H9 (cell line): ENCODE measurements at regions not wholly inside any gene's neighbourhood (a gene's known extent, or its start where the extent isn't known, plus 50 kb on each side); places are given as distances from the start of the nearest gene placed in this dataset.

Experiments
- DNase-seq: peaks from one replicate; pipeline ENCODE4 v3.0.0-alpha.2; 2017
- H2AFZ ChIP-seq: one replicate; pipeline ENCODE4 v1.6.1; 2013; ENCODE audit warnings: mild to moderate bottlenecking, low read length, control low read depth, moderate library complexity
- H2AK5ac ChIP-seq: 2 replicates; pipeline ENCODE4 v1.6.1; 2013; ENCODE audit warnings: low read length, control low read depth, mixed read lengths; ENCODE audit not compliant: insufficient read length
- H2BK120ac ChIP-seq: one replicate; pipeline ENCODE4 v1.6.1; 2013; ENCODE audit warnings: low read depth, mild to moderate bottlenecking, low read length, control low read depth, inconsistent platforms; ENCODE audit not compliant: poor library complexity, severe bottlenecking
- H2BK12ac ChIP-seq: 2 replicates; pipeline ENCODE4 v1.6.1; 2013; ENCODE audit warnings: low read length, control low read depth, mixed read lengths, low read depth; ENCODE audit not compliant: insufficient read length
- H2BK15ac ChIP-seq: 2 replicates; pipeline ENCODE4 v1.6.1; 2013; ENCODE audit warnings: low read depth, low read length, control low read depth
- H2BK20ac ChIP-seq: one replicate; pipeline ENCODE4 v1.6.1; 2013; ENCODE audit warnings: low read depth, mild to moderate bottlenecking, low read length, control low read depth, inconsistent platforms; ENCODE audit not compliant: poor library complexity, severe bottlenecking
- H2BK5ac ChIP-seq: 2 replicates; pipeline ENCODE4 v1.6.1; 2013; ENCODE audit warnings: low read length, control low read depth, mixed read lengths; ENCODE audit not compliant: insufficient read length
- H3K14ac ChIP-seq: 2 replicates; pipeline ENCODE4 v1.6.1; 2013; ENCODE audit warnings: low read length, control low read depth; ENCODE audit not compliant: insufficient read depth
- H3K18ac ChIP-seq: 2 replicates; pipeline ENCODE4 v1.6.1; 2013; ENCODE audit warnings: low read depth, mild to moderate bottlenecking, mixed read lengths, low read length, control low read depth; ENCODE audit not compliant: insufficient read length
- H3K23ac ChIP-seq: 2 replicates; pipeline ENCODE4 v1.6.1; 2013; ENCODE audit warnings: low read length, control low read depth, mixed read lengths, low read depth; ENCODE audit not compliant: insufficient read length
- H3K23me2 ChIP-seq: 2 replicates; pipeline ENCODE4 v1.6.1; 2013; ENCODE audit warnings: low read depth, mild to moderate bottlenecking, mixed read lengths, low read length, control low read depth; ENCODE audit not compliant: insufficient read length, poor library complexity, severe bottlenecking
- H3K27ac ChIP-seq: 2 replicates; pipeline ENCODE4 v1.5.1; 2013; ENCODE audit warnings: low read length, control low read depth, mixed read lengths, low read depth; ENCODE audit not compliant: insufficient read length
- H3K27me3 ChIP-seq: 2 replicates; pipeline ENCODE4 v1.6.1; 2013; ENCODE audit warnings: low read length, control low read depth, inconsistent platforms; ENCODE audit not compliant: insufficient read depth
- H3K4ac ChIP-seq: 2 replicates; pipeline ENCODE4 v1.6.1; 2013; ENCODE audit warnings: low read depth, mild to moderate bottlenecking, control low read depth, inconsistent platforms, low read length, moderate library complexity
- H3K4me1 ChIP-seq: 2 replicates; pipeline ENCODE4 v1.6.1; 2013; ENCODE audit warnings: low read length, control low read depth, inconsistent platforms; ENCODE audit not compliant: insufficient read depth
- H3K4me2 ChIP-seq: 2 replicates; pipeline ENCODE4 v1.6.1; 2013; ENCODE audit warnings: low read length, control low read depth, mixed read lengths; ENCODE audit not compliant: insufficient read length, insufficient read depth
- H3K56ac ChIP-seq: 2 replicates; pipeline ENCODE4 v1.6.1; 2013; ENCODE audit warnings: low read depth, mild to moderate bottlenecking, mixed read lengths, low read length, control low read depth; ENCODE audit not compliant: insufficient read length
- H3K79me1 ChIP-seq: 2 replicates; pipeline ENCODE4 v1.6.1; 2013; ENCODE audit warnings: low read depth, mild to moderate bottlenecking, moderate library complexity, low read length, control low read depth, inconsistent platforms; ENCODE audit not compliant: insufficient read depth, poor library complexity, severe bottlenecking
- H3K79me2 ChIP-seq: 2 replicates; pipeline ENCODE4 v1.6.1; 2013; ENCODE audit warnings: low read length, control low read depth, inconsistent platforms; ENCODE audit not compliant: insufficient read depth
- H3K9ac ChIP-seq: 2 replicates; pipeline ENCODE4 v1.6.1; 2013; ENCODE audit warnings: low read length, control low read depth, mixed read lengths; ENCODE audit not compliant: insufficient read length; ENCODE audit errors: extremely low read depth
- H3K9me3 ChIP-seq: one replicate; pipeline ENCODE4 v1.6.1; 2013; ENCODE audit warnings: low read depth, low read length, inconsistent platforms; ENCODE audit not compliant: control insufficient read depth
- H3T11ph ChIP-seq: one replicate; pipeline ENCODE4 v1.6.1; 2013; ENCODE audit warnings: mild to moderate bottlenecking, low read length, control low read depth, inconsistent platforms
- H4K20me1 ChIP-seq: one replicate; pipeline ENCODE4 v1.6.1; 2013; ENCODE audit not compliant: control insufficient read depth, insufficient read length, insufficient read depth
- H4K5ac ChIP-seq: 2 replicates; pipeline ENCODE4 v1.6.1; 2013; ENCODE audit warnings: low read depth, mild to moderate bottlenecking, mixed read lengths, low read length, control low read depth; ENCODE audit not compliant: insufficient read length
- H4K8ac ChIP-seq: replicated peaks from 2 replicates; pipeline ENCODE4 v1.6.1; 2013; ENCODE audit warnings: low read length, control low read depth, mixed read lengths, low read depth; ENCODE audit not compliant: insufficient read length
- H4K91ac ChIP-seq: 2 replicates; pipeline ENCODE4 v1.6.1; 2013; ENCODE audit warnings: low read depth, mild to moderate bottlenecking, moderate library complexity, mixed read lengths, low read length, control low read depth; ENCODE audit not compliant: insufficient read length
- H3K27ac Mint-ChIP-seq, 3 experiments: 2 replicates in 2 of 3; 3 replicates in 1 of 3; pipeline ENCODE4 v1.8.0; 2020 to 2021; ENCODE audit warnings: mixed read lengths in 3 of 3, mild to moderate bottlenecking in 1 of 3, moderate library complexity in 1 of 3
- H3K27me3 Mint-ChIP-seq: 2 replicates; pipeline ENCODE4 v1.8.0; 2021; ENCODE audit warnings: low read depth, mild to moderate bottlenecking, moderate library complexity, mixed read lengths
- H3K36me3 Mint-ChIP-seq, 3 experiments: 2 replicates in 2 of 3; 3 replicates in 1 of 3; pipeline ENCODE4 v1.8.0; 2020 to 2021; ENCODE audit warnings: low read depth in 3 of 3, mixed read lengths in 3 of 3; ENCODE audit not compliant: insufficient read depth in 1 of 3
- H3K4me1 Mint-ChIP-seq, 2 experiments: 2 replicates each; pipeline ENCODE4 v1.8.0; 2020; ENCODE audit warnings: mixed read lengths in 2 of 2
- H3K4me3 Mint-ChIP-seq, 2 experiments: 2 replicates in 1 of 2; 3 replicates in 1 of 2; pipeline ENCODE4 v1.8.0; 2020 to 2021; ENCODE audit warnings: mild to moderate bottlenecking in 2 of 2, mixed read lengths in 2 of 2, moderate library complexity in 1 of 2
- H3K9me3 Mint-ChIP-seq, 2 experiments: 2 replicates in 1 of 2; 3 replicates in 1 of 2; pipeline ENCODE4 v1.8.0; 2020; ENCODE audit warnings: mild to moderate bottlenecking in 2 of 2, mixed read lengths in 2 of 2, moderate library complexity in 1 of 2
- CTCF ChIP-seq: fragments of 200-600 bp; sonication (generic); conservative IDR thresholded peaks from 3 replicates; pipeline ENCODE4 v1.8.0; 2021; ENCODE audit warnings: antibody characterized with exemption, mild to moderate bottlenecking
- WGBS: extraction: QIAGEN DNeasy Blood & Tissue Kit; methylation state at CpG from one replicate; pipeline ENCODE4 v1.1.7; 2013; ENCODE audit warnings: missing lambda C conversion rate, low lambda C conversion rate, mixed read lengths; ENCODE audit not compliant: insufficient read length; ENCODE audit errors: extremely low coverage; 5-methylcytosine and 5-hydroxymethylcytosine counted together

DNA sequence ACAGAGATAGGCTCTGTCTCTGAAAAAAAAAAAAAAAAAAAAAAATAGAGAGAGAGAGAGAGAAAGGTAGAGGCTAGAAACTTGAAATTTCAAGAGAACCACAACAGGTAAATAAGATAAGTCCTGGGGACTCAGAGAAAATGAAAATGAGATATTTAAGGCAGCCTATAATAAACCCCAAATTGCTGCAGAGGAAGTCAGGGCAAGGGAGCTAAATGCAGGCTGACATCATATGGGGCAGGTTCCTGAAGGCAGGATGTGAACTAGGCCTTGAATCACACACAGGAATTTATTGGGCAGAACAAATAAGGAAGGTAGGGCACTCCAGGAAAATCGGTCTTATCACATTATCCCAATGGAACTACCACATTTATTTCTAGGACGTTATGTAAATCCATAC, 54.9 kb upstream of the NUDT4 start:
- Histone ChIP-seq H3K79me2 (no peaks in the 10 kb centered on the region), H2BK12ac (no peak overlapping the region), H3T11ph (no peak overlapping the region), H3K4ac (no peak overlapping the region), H2BK120ac (no peak overlapping the region), H3K14ac (no peak overlapping the region), H4K8ac (no peak overlapping the region), H3K23ac (no peak overlapping the region), H4K20me1 (no peaks in the 10 kb centered on the region), H2BK5ac (no peak overlapping the region), H4K5ac (no peak overlapping the region), H3K18ac (no peak overlapping the region), H2BK20ac (no peak overlapping the region), H3K56ac (no peak overlapping the region), H2BK15ac (no peak overlapping the region), H3K9me3 (no peaks in the 10 kb centered on the region), H3K27me3 (no peaks in the 10 kb centered on the region), H2AFZ (no peak overlapping the region), H2AK5ac (no peak overlapping the region), H3K9ac (no peak overlapping the region), H3K4me1 (no peaks in the 10 kb centered on the region), H4K91ac (no peak overlapping the region), H3K27ac (no peak overlapping the region), H3K4me2 (no peak overlapping the region), H3K23me2 (no peaks in the 10 kb centered on the region), H3K79me1 (no peaks in the 10 kb centered on the region)
- no CpG with 5 or more reads among the region's 2 CpGs for WGBS
- no peak for DNase-seq
- TF ChIP-seq CTCF = no peak
- no peaks in the 10 kb centered on the region; a peak in 1 of 7 replicates for H3K36me3 Mint-ChIP-seq
- no peaks in the 10 kb centered on the region for H3K27me3 Mint-ChIP-seq
- no peak overlapping the region; a peak in 1 of 7 replicates for H3K27ac Mint-ChIP-seq
- H3K9me3 Mint-ChIP-seq = no peaks in the 10 kb centered on the region
- H3K4me3 Mint-ChIP-seq = no peak overlapping the region
- H3K4me1 Mint-ChIP-seq = 0 out of 4 replicates have a peak, but pooled peaks cover 0 to 3% of the 10 kb centered on the region in 2 experiments
